ENCODE measurements at regions not wholly inside any gene's neighbourhood (a gene's known extent, or its start where the extent isn't known, plus 50 kb on each side); places are given as distances from the start of the nearest gene placed in this dataset.
"Not testable (repeated sequence)": the region's sequence is repeated elsewhere in the genome, so short reads cannot be mapped to it uniquely, and the experiment has no call there.

GRCh38 chr11:69884751-69885150 is 65.5 kb upstream of the FGF3 start:
- DNase-seq (ENCODE audit: low read depth in 2 of 2), result no peak

- DNase-seq (ENCODE audit: low read depth in 2 of 2), result no peak
Observed at GRCh38 chr11:69887330-69887729, 68.1 kb upstream of the FGF3 start.

GRCh38 chr11:69887841-69888427 is 68.7 kb upstream of the FGF3 start:
- DNase-seq (ENCODE audit: low read depth in 2 of 2), result no peak

GRCh38 chr11:69888483-69889181 is 69.4 kb upstream of the FGF3 start:
- DNase-seq (ENCODE audit: low read depth in 2 of 2), result peak; percentile 49 to 58

GRCh38 chr11:69889400-69890318 is 70.4 kb upstream of the FGF3 start:
- DNase-seq (ENCODE audit: low read depth in 2 of 2), result no peak

- DNase-seq (ENCODE audit: low read depth in 2 of 2), result no peak
Observed at GRCh38 chr11:69890476-69890875, 71.3 kb upstream of the FGF3 start.

- DNase-seq (ENCODE audit: low read depth in 2 of 2), result no peak
Observed at GRCh38 chr11:69891421-69892236, 72.4 kb upstream of the FGF3 start.

GRCh38 chr11:69892237-69892985 is 73.2 kb upstream of the FGF3 start:
- no peak for DNase-seq (ENCODE audit: low read depth in 2 of 2)

- no peak for DNase-seq (ENCODE audit: low read depth in 2 of 2)
Observed at GRCh38 chr11:69892986-69893555, 73.9 kb upstream of the FGF3 start.

- no peak for DNase-seq (ENCODE audit: low read depth in 2 of 2)
Observed at GRCh38 chr11:69893631-69894030, 74.4 kb upstream of the FGF3 start.

GRCh38 chr11:69894181-69894611 is 75.0 kb upstream of the FGF3 start:
- DNase-seq (ENCODE audit: low read depth in 2 of 2), result no peak

GRCh38 chr11:69894648-69895047 is 75.4 kb upstream of the FGF3 start:
- no peak for DNase-seq (ENCODE audit: low read depth in 2 of 2)

GRCh38 chr11:69896250-69896649 is 77.0 kb upstream of the FGF3 start:
- no peak for DNase-seq (ENCODE audit: low read depth in 2 of 2)

GRCh38 chr11:69898123-69898522 is 78.9 kb upstream of the FGF3 start:
- DNase-seq (ENCODE audit: low read depth in 2 of 2), result no peak

GRCh38 chr11:69899957-69900821 is 81.0 kb upstream of the FGF3 start:
- no peak for DNase-seq (ENCODE audit: low read depth in 2 of 2)

- not testable (repeated sequence) for DNase-seq (ENCODE audit: low read depth in 2 of 2)
Observed at GRCh38 chr11:69900822-69901302, 81.6 kb upstream of the FGF3 start.

- no peak for DNase-seq (ENCODE audit: low read depth in 2 of 2)
Observed at GRCh38 chr11:69902337-69902736, 83.1 kb upstream of the FGF3 start.

- no peak for DNase-seq (ENCODE audit: low read depth in 2 of 2)
Observed at GRCh38 chr11:69903211-69903610, 84.0 kb upstream of the FGF3 start.

GRCh38 chr11:69904161-69904973 is 85.2 kb upstream of the FGF3 start:
- no peak for DNase-seq (ENCODE audit: low read depth in 2 of 2)
